Ureter (tissue), 1 donor: ENCODE measurements at regions not wholly inside any gene's neighbourhood (a gene's known extent, or its start where the extent isn't known, plus 50 kb on each side); places are given as distances from the start of the nearest gene placed in this dataset.
"Not testable (repeated sequence)": the region's sequence is repeated elsewhere in the genome, so short reads cannot be mapped to it uniquely, and the experiment has no call there.

ENCODE experiments used
- DNase-seq: peaks from one replicate; pipeline ENCODE4 v3.0.0-alpha.2; 2020; ENCODE audit warnings: low spot score
- donor health status: DM: yes; HTN: yes; CAD: no.

DNA sequence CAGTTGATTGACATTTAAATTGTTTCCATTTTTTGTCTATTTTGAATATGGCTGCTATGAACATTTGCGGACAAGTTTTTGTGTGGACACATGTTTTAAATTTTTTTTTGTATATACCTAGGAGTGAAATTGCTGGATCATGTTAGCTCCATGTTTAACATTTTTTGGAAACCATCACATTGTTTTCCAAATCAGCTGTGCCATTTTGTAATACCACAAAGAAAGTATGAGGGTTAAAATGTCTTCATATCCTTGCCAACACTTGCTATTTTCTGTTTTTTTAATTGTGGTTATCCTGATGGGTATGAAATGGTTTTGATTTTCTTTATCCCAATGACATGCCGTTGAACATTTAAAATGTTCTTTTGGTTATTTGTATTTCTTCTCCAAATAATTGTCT is 52.1 kb downstream of the CARTPT start:
- DNase-seq = no peak

DNA sequence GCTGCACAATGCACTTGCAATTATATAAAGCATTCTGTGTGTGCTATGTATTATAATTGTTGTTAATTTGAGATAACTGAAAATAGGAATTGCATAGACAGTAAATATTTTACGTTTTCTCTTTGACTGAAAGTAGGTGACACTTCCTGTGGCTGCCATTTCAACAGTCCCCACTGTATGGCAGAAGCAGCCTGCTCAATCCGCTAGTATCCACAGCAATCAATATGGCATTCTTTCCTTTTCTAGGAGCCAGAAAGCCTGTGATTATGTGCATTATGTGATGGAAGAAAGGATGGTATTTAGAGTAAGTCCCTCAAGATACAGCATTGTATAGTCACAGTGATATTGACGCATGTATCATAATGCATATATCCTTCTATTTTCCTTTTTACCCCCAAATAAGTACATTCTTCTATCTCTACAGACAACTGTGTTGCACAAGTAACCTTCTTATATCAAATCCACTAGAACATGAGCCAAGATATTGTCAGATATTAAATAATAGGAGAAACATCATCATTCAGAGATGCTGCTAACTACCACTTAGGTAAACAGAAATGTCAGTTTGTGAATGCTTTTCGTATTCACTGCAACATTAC is 59.7 kb downstream of the CARTPT start:
- no peak for DNase-seq

DNA sequence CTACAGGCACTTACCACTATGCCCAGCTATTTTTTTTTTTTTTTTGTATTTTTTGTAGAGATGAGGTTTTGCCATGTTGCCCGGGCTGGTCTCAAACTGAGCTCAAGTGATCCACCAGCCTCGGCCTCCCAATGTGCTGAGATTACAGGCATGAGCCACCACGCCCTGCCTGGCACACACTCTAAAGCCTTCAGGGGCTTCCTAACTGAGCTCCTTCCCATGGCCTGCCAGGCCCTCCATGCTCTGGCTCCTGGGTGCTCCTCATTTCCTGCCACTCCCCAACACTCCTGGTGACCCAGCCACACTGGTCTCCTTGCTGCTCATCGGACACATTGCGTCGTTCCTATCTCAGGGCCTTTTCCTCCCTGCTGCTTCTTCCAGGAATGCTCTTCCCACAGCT is 61.5 kb downstream of the CARTPT start:
- DNase-seq = no peak

DNA sequence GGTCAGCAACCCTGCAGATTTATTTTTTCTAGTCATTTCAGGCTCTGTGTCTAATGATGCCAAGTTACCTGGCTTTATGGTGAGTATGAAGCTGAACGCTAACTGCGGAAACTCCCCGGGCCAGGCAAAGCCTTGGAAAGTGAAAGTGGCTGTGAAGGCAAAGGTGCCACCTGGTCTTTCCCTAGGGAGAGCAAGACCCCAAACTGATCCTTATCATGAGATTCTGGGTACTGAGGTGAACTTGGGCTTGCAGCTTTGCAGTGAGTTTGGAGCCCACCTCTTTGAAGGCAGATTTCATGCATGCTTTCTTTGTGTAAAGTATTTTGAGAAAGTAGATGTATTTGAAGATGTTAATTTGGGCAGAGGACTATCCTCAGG is 63.3 kb downstream of the CARTPT start:
- DNase-seq = no peak

DNA sequence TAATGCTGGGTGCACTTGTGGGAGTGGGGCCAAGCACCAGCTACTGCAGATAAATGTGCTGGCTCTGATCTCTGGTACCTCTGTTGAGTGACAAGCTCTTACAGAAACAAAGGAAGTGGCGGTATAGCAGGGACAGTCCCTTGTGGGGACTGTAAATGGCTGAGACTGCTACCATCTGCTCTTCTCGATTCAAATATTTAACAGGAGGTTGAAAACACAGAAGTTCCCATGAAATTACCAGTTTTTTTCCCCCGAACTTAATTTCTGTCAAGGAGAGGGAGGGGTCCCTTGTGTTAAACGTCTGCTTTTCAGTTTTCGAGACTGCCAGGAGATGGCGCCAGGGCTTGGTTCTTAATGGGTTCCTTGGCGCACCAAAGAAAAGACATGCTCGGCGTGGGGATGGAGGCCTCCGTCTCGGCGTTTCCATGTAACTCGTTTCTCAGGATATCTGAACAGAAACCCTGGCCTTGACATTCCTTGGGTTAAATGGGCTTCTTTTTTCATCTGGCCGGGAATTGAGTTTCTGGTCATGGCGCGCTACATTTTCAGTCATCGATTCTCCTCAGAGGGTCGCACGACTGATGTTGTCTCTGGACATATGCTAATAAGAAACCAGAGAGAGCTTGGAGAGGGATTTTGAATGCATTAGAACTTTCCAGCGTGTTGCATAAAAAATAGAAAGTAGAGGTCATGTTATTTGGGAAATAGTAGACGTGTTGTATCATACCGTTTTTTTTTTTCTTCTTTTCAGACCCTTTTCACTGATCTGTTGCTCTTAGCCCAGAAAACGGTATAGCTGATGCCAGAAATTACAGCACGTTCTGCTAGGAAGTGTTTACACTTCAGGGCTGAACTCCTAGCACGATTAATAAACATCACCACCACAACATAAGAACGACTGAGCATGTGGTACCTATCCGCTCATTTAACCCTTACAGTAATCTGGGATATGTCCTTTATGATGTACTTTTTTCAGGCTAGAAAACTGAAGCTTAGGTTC is 64.0 kb downstream of the CARTPT start:
- peak; percentile 86 for DNase-seq

DNA sequence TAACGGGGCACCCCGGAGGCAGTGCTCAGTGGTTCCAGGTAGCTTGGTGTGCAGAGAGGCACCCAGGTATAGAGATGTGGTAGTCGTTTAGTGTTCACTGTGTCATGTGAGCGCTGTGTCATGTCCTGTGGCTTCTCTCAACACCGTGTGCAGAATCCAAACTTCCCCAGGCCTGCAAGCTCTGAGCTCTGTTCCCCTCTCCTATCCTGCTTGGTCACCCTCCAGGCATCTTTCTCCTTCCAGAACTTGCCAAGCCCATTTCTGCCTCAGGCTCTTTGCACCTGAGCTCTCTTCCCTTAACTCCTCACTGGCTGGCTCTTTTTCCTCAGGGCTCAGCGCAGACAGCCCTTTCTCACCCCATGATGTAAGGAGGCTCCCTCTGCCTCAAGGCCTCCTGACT is 64.8 kb downstream of the CARTPT start:
- DNase-seq = no peak

DNA sequence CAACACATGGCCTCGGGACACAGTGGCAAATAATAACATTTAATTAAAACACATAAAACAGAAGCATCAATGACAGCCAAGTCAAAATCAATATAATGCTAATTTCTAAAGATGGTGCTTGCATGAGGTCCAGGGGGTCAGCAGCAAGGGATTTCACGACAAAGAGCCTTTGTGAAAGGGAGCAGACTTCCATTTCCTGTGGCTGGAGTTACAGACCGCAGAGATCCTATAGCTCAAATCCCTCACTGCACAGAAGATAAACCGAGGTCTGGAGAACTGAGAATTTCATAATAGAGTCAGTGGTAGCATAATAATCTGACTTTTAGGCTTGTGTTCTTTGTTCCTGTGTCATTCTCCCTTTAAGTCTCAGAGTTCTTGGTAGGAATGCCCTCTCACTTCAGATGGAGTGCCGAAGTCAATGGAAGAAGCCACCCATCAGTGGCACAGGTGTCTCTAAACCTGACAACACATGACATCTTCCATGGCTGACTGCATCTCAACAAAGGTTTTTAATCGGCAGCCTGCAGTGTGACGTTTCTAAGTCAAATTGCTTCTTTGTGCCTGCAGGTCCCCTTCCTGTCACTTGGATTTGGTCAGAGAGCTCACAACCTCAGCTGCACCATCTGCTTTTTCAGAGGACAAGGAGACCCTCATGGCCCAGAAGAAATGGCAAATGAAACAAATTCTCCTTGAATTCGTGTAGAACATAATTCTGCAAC is 67.4 kb downstream of the CARTPT start:
- DNase-seq = no peak

DNA sequence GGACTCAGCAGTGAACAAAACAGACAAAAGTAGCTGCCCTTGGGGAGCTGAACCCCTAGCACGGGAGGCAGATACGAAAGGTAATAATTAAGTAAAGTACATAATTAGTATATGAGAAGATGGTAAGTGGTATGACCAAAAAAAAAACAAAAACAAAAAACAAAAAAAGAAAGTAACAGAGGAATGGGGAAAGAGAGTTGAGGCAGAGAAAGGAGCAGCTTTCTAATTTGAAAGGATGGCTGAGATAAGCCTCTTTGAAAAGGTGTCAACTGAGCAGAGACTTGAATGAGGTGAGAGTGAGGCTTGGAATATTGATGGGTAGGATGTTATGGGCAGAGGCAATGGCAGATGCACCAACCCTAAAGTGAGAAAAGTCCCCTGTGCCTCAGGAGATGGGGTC is 69.7 kb downstream of the CARTPT start:
- no peak for DNase-seq

DNA sequence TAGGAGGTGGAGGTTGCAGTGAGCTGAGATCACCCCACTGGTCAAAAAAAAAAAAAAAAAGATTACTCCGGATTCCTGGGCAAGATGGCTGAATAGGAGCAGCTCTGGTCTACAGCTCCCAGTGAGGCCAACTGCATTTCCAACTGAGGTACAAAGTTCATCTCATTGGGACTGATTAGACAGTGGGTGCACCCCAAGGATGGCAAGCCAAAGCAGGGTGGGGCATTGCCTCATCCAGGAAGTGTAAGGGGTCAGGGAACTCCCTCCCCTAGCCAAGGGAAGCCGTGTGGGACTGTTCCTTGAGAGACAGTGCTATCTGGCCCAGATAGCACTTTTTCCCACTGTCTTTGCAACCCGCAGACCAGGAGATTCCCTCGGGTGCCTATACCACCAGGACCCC is 70.7 kb downstream of the CARTPT start:
- no peak for DNase-seq

DNA sequence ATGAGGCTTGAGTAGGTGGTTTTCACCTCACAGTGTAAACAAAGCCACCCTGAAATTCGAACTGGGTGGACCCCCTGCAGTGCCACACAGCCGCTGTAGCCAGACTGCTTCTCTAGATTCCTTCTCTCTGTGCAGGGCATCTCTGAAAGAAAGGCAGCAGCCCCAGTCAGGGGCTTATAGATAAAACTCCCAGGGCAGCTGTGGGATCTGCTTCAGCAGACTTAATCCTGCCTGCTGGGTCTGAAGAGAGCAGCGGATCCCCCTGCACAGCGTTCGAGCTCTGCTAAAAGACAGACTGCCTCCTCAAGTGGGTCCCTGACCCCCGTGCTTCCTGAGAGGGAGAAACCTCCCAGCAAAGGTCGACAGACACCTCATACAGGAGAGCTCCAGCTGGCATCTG is 71.4 kb downstream of the CARTPT start:
- DNase-seq = no peak

DNA sequence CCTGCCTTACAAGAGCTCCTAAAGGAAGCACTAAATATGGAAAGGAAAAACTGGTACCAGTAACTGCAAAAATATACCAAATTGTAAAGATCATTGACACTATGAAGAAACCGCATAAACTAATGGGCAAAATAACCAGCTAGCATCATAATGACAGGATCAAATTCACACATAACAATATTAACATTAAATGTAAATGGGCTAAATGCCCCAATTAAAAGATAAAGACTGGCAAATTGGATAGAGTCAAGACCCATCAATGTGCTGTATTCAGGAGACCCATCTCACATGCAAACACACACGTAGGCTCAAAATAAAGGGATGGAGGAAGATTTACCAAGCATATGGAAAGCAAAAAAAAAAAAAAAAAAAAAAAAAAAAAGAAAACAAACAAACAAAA is 73.0 kb downstream of the CARTPT start:
- DNase-seq = not testable (repeated sequence)

DNA sequence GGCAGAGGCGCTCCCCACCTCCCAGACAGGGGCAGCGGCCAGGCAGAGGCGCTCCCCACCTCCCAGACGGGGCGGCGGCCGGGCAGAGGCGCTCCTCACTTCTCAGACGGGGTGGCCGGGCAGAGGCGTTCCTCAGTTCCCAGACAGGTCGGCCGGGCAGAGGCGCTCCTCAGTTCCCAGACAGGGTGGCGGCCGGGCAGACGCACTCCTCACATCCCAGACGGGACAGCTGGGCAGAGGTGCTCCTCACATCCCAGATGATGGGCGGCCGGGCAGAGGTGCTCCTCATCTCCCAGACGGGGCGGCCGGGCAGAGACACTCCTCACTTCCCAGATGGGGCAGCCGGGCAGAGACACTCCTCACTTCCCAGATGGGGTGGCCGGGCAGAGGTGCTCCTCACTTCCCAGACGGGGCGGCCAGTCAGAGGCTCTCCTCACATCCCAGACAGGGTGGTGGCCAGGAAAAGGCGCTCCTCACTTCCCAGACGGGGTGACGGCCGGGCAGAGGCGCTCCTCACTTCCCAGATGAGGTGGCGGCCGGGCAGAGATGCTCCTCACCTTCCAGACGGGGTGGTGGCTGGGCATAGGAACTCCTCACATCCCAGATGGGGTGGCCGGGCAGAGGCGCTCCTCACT is 75.1 kb downstream of the CARTPT start:
- no peak for DNase-seq

DNA sequence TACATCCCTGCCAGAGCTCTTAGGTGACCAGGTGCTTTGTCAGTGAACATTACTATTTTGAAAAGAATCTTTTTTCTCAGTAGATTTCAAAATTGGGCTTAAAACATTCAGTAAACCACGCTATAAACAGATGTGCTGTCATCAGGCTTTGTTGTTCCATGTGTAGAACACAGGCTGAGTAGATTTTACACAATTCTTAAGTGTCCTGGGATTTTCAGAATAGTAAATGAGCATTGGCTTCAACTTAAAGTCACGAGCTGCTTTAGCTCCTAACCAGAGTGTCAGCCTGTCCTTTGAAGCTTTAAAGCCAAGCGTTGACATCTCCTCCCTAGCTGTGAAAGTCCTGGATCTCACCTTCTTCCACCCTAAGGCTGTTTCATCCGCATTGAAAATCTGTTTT is 83.6 kb downstream of the CARTPT start:
- DNase-seq = no peak

DNA sequence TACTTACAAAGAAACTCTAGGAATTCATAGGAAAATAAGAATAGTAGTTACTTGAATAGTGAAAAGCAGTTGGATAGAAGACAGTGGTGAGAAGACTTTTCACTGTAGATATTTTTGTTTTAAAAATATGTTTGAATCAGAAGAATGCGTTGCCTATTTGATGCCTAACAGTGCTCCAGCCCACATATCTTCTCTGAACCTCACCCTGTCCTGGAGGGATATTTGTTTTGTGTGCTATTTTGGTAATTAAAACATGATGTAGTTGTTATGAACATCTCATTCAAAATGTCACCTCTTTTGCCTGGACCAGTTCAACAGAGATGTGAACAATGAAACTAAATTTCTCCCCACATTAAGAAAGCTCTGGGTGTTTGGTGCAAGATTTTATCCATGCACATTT is 87.6 kb downstream of the CARTPT start:
- DNase-seq = no peak

DNA sequence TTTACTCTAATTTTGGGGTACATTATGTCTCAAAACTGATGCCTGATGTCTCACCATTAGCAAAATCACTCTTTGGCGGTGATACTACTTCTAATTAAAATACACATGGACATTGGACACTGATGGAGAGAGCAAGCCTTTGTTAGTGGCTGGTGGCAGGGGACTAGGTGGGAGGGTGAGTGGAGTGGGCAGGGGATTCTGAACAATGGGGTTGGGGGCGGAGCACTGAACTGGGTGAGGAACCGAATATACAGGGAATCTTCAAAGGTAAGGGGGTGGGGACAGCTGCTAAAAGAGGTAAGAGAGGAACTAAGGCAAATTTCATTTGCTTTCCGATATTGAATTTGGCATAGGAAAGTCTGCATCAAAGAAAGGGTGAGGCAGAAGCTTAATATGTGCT is 88.8 kb downstream of the CARTPT start:
- no peak for DNase-seq

DNA sequence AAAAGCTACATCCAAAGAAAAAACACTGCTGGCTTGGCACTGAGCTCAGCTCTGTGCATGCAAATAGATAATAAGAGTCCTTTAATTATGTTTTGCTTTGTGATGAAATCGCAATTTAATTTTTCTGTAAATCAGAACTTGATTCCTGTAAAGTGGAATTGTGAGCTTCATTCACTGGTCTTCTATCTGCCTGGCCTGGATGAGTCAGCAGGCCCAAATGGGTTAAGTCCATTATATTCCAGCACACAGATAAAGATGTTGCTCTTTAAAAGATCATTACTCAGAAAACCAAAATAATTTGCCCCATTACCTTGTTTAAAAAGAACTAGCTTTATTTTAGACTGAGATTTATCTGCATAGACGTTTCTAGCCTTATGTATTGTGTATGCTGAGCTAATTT is 90.4 kb downstream of the CARTPT start:
- DNase-seq = no peak

DNA sequence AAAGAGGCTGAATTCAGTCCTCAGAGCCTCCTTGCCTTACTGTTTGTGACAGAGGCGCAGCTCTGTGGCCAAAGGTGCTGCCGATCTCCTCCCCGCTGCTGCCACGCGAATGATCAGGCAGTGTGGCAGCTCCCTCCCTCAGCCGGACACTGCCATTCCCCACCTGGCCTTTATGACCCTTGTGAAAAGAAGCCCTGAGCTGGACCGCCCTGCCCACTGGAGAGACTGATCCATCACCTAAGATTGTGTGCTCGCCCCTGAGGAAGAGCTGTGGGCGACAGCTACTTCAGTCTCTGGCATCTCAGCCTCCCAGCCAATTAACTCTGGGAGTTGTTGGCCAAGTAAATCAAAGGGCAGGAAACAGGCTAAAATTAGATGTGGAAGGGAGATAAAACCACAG is 90.9 kb downstream of the CARTPT start:
- DNase-seq = no peak

DNA sequence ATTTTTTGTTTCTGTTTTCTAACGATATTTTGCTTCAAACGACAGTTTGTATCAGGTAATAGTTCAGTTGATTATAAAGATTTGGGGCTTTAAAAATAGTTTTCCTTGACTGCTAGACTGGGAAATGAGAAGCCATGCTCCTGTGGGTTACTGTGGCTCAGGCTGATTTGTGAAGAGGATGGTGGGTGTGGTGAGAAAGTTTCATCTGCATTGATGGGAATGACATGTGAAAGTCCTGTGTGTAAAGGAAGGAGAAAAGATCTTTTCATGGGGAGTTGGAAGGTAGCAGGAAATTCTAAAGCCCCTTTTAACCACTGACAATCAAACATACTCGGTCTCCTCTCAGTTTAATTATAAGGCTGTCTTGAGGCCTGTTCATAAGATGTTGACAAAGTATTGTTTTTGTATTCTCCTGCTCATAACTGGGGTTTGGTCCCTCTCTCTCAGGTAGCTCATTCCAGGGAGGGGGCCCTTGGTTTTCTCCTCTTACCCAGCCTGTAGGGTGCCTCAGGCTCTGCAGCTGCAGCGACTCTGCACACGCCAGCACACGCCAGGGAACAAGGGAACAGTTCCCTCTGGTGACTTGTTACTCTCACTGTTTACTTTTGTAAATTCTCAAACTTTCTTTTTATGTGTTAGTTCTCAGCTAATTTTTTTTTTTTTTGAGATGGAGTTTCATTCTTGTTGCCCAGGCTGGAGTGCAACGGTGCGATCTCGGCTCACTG is 91.6 kb downstream of the CARTPT start:
- DNase-seq = no peak

DNA sequence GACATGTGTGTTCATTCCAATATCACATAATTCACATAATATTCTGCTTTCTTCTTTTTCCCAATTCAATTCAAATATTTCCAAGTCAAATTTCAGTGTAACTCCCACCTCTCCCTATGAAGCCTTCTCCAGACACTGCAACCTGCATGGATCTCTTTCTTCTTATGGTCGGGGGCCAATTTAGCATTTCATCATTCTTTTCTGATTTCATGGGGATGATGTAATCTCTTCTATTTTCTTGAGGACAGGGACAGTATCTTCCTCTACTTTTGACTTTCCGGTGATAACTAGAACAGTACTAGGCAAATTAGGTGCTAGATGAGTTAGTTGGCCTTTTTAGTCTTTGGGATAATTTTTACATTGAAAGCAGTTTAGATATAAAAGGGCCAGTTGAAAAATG is 92.7 kb downstream of the CARTPT start:
- no peak for DNase-seq

DNA sequence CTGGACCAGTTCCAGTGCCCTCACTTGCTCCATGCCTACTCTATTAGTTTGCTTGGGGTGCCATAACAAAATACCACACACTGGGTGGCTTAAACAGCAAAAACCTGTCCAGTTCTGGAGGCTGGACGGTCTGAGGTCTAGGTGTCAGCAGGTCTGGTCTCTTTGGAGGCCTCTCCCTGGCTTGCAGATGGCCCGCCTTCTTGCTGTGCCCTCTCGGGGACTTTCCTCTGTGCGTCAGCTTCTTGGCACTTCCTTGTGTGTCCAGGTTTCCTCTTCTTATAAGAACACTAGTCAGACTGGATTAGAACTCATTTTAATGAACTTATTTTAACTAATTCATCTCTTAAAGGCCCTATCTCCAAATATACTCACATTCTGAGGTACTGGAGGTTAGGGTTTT is 97.2 kb downstream of the CARTPT start:
- peak; percentile 61 for DNase-seq

DNA sequence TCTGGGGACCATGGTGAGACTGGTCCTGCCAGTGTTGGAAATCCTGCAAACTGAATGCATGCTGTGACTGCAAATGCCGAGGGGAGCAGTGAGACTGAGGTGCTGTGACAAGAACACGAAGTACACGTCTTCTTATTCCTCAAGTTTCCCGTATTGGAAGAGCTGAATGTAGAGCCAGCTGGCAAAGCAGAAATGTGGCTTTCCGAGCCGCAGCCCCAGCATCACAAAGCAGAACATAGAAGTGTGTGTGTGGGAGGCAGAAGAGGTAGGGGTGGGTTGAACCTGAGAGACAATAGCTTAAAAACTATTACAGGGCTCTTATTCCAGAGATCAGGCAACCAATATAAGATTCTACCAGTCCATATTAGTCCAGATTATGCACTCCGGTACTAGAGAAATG is 98.8 kb downstream of the CARTPT start:
- DNase-seq = no peak

DNA sequence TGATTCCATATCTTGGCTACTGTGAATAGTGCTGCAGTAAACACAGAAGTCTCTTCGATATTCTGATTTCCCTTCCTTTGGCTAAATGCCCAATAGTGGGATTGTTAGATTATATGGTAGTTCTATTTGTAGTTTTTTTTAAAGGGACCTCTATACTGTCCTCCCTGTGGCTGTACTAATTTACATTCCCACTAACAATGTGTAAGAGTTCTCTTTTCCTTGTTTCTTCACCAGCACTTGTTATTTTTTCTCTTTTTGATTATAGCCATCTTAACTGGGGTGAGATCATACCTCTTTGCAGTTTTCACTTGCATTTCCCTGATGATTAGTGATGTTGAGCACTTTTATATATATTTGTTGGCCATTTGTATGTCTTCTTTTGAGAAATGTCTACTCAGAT is 102.0 kb downstream of the CARTPT start:
- no peak for DNase-seq
